GM19455 (cell line): ENCODE measurements at regions not wholly inside any gene's neighbourhood (a gene's known extent, or its start where the extent isn't known, plus 50 kb on each side); places are given as distances from the start of the nearest gene placed in this dataset.

Experiments used
- ATAC-seq: cut with Tn5 transposase; IDR thresholded peaks from one replicate; pipeline ENCODE4 v1.9.1; 2021; ENCODE audit not compliant: unreplicated experiment

DNA sequence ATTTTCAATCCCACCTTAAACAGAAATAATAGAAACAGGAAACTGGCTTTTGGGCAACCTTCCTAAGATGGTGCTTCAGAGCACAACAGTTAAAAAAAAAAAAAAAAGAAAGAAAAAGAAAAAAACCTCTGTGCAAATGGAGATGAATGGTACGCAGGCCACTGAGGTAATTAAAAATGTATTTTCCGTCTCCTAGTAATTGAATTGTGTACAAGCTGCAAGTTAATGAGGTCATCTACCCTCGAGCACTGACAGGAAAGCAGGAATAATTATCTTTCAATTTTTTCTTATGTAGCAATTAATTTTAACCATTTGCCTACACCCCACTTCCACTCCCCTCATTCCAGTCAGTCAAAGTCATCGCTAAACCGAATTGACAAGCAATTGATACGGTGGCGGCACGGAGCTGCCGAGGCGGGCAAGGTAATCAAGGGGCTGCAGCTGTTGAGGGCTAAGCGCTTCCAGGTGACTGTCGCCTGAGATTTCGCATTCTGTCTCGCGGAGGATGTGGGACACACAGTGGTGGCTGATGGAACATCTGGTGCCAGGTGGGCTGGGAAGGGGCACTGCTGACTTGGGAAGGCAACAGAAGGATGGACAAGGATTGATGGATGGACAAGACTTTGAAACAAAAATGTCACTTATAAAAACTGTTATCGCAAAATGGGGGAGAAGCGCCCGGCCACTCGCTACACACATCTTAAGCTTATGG, 109.4 kb downstream of the RCN1 start:
- ATAC-seq, result no peak

DNA sequence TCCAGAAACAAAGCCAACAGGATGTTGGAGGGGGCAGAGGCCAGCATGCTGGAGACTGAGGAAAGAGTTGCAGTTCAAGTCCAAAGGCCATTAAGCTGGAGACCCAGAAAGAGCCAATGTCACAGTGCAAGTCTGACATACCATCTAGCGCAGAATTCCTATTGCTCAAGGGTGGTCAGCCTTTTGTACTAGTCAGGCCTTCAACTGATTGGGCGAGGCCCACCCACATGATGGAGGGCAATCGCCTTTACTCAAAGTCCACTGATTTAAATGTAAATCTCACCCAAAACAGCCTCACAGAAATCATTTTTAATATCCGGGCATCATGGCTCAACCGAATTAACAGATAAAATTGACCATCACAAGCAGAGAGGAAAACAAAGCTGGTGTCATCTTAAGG, 113.9 kb downstream of the RCN1 start:
- no peak for ATAC-seq

DNA sequence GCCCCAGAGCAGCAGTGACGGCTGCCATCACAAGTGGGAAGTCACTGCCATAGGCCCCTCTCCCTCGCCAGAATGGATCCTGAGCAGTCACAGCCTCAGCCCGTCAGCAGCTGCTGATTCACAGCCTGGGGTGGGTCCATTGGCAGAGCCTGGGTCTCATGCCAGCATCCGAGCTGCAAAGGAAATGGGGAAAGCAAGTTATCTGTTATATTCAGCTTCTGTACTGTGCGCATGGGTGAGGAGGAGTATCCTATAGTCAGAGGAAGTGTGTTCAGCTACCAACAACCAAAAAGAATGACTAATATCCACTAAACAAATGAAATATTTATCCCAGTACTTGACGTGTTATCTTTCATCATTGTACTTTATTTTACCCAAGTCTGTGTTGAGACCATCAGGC, 119.7 kb downstream of the RCN1 start:
- ATAC-seq, result no peak

DNA sequence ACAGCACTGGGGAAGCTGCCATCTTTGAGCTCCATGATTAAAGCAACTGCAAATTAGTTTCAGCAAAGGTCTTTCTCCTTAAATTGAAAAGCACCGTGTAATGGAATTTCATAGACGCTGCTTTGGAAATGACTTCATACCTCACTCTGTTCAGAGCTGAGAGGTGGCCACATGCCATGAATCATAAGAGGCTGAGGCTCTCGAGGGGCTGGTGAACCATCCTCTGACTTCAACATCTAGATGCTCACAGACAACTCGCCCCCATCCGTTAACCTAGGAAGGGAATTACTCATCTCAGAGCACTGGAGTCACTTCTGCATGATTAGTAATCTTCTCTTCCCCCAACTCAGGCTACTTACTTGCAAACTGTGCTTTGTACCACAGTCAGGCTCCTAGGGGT, 122.3 kb downstream of the RCN1 start:
- ATAC-seq, result no peak

DNA sequence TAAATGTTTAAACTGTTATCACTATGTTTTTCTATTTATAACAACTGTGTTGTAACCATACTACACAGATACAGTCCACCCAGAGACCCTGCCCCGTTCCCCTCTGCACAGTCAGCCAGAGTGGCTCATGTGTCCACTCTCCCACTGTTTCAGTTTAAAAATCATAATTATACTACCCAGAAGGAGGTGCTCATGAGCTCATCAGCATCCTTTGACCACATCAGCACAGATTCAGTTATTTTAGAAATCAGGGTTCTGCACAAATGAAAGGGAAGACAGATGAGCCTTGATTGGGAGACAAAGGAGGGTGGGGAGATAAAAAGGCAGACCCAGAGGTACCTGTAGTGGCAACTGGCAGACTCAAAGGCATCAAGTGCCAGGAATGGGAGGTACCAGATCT, 124.3 kb downstream of the RCN1 start:
- ATAC-seq, result no peak

DNA sequence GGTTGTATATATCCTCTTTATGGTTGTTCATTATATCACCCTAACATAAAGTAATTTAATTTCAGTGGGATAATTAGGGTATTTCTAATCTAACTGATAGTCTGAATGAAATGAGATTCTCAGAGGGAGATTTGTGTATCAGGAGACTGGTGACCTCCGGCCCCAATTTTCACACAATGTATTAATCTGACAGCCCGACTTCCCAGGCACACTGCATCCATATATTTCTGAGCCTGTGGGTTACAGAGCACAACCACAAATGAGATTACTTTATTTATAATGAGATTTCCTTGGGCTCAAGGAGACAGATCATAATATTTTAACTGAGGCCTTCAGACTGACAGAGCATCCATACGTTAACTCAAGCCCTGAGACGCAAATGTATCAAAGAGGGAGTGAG, 125.9 kb downstream of the RCN1 start:
- ATAC-seq, result no peak

DNA sequence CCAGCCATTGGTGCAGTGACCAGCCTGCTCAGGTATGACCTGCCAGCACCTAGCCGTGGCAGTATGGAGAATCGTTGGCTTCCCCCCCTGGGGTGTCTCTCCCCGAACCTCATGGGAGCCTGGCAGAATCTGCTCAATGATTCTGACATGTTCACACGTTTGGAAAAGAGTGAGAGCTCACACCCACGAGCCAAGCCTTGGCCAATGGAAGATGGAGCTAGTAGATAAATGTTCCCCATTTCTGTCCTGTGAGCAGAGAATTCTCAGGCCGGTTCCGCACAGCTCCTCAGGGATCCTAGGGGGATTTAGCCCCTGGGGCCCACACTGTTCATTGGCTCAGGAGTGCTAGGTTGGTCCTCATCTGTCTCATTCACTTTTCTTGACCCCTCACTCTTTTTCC, 128.4 kb downstream of the RCN1 start:
- no peak for ATAC-seq

DNA sequence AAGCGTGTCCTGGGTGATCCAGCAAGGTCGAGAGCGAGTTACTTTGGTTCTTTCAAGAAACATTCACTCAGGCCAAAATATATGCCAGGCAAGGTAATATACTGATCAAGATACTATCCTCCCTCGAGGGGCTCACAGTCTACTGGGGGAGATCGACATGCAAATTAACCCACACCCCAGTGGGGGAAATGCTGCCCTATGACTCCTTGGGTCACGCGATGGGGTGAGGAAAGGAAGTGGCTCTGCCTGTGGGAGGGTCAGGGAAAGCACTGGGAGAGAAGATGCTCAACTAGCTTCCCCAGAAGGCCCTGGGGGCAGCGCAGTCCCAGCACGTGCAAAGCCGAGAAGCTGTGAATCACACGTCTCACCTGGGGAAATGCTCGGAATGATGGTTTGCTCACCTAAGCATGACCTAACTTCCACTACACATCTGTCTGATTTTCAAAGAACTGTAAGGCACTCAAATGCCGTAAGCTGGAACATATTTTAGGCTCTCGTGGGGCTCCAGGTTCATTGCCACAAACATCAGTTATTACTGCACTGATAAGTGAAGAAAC, 130.7 kb downstream of the RCN1 start:
- no peak for ATAC-seq

DNA sequence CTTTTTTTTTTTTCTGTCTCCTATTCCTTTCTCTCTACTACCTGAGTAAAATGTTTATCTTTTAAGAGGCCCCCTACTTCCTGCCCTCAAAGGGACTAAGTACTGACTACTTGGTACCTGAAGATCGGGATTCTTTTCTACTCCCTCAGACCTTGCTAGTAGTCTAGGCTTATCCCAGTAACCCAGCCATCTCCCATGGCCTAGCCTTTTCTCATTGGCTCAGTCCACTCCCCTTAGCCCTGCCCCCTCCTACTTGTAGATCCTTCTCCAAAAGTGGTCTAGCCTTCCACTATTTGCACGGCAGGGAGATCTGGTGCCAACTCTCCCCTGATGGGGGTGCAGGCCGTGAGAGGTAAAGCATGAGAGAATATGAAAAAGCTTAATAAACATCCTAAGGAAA, 133.7 kb downstream of the RCN1 start:
- ATAC-seq, result no peak

DNA sequence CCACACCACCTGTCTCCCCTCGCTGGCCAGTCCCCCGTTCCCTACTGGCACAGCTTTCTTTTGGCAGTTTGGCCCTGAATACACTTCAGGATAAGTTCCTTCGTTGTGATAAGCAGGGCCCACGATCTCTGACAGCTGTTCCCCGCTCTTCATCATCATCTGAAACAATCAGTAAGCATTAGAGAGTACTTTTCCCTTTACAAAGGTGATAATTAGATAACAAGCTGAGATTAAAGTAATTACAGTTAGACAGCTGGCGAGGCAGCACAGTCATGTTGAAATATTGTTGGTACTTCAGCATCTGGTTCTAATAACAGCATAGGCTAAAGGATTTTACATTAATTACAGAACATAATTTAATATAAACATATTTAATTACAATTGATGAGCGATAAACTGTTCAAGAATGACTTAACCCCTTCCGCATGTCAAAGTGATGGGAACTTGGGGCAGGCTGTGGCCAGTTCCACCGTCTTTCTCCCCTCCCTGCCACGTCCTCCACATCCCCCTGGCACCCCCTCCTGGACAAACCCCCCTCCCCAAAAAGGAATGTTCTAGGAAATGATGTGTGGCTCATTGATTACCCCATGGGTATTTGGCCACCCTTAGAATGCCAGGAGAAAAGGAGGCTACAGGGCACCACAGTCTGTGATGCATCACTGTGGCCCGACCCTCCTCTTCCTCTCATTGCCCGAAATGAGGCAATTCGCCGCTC, 134.9 kb downstream of the RCN1 start:
- no peak for ATAC-seq

DNA sequence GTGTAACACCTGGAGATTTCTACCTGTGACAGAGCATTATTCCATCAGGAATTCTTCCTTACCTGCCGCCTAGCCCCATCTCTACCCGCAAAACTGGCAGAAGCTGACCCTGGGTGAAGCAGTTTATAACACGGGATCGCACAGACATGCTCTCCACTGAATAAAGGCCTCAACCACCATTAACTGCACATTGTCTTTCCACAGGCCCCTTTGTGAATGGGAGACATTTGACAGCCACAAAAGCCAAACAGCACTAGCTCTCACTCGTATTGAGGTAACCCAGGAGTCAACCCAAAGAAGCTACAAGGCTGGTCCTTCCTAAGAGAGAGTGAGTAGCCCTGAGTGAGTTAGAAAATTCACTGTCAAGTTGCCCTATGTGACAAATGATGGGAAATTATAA, 135.6 kb downstream of the RCN1 start:
- ATAC-seq, result no peak

DNA sequence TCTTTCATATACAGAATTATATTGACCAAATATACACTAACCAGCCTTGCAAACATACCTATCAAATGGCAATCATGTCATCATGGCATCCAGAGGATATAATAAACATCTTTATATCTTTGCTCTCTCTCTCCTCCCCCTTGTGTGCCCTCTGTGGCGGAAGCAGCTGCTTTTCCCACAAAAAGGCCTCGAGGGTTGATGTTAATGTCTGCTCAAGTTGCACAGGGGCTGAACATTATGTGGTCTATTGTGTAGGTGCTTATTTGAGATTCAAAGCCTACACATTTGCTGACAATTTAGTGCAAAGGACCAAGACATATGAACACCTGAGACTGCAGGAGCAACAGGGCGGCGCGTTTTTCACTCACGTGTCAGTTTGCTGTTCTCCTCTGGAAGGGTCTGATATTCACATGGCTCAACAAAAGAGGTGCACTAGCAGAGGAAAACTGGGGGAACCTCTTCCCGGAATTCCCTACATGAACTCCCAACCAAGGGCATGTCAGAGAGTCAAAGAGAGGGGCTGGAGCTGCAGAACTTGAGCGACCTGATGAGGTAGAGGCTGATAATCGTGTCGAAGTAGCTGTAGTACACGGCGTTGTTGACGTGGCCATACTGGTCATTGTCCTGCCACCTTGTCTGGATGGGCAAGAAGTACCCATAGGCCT, 138.8 kb downstream of the RCN1 start:
- ATAC-seq, result no peak

DNA sequence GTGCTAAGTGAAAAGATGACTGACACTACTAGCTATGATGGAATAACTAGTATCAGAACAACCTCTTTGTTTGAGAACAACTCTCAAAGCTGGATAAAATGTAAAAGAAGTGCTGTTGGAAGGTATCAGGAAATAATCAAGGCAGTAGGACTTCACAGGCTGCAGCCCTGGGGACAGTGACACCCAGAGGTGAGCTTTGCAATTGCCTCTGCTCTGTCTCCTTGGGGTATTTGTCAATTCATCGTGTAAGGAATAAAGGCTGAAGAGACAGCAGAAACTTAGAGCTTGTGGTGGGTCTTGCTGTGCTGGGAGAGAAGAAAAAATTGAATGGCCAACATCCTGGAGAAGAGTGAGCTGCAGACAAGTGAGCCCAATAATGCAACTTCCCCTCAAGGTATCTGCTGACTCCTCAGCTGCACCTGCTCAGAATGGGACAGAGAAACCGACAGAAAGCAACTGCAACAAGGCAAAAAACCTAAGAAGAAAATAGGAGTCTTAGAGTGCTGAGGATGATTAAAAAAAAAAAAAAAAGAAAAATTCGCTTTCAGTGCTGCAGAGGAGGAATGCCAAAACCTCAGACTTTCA, 141.1 kb downstream of the RCN1 start:
- ATAC-seq, result no peak

DNA sequence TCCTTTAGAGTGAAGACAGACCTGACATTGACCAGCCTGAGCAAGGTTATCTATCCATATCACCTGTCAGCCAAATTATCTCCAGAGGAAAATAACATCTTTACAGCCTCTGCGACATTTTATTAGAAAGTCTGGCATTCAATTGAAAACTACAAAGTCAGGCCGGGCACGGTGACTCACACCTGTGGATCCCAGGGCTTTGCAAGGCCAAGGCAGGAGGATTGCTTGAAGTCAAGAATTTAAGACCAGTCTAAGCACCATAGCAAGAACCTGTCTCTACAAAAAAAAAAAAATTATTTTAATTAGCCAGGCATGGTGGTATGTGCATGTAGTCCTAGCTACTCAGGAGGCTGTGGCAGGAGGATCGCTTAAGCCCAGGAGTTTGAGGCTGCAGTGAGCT, 141.6 kb downstream of the RCN1 start:
- ATAC-seq, result no peak

DNA sequence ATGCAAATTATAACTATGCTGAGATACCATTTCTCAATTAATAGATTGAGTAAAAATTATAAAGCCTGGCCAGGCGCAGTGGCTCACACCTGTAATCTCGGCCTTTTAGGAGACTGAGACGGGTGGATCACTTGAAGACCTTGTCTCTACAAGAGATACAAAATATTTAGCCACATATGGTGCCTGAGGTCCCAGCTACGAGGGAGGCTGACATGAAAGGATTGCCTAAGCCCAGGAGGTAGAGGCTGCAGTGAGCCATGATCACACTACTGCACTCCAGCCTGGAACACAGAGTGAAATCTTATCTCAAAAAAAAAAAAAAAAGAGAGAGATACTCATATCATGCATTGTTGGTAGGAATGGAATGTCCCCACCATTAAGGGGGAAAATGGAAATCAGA, 142.4 kb downstream of the RCN1 start:
- ATAC-seq, result no peak

DNA sequence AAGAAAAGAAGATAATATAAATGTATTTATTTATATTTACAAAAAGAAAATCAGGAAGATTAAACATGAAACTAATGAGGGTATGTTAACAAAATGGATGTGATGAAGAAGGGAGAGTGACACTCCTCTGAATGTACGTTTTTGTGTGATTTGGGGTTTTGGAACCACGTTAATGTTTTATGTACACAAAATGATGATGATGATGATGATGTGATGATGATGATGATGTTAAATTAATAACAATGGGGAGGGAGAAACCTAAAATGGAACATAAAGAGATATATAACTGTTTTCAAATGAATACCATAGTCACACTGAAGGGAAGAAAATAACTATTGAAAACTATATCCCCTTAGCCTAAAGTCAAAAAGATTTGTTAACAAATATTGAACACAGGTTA, 143.1 kb downstream of the RCN1 start:
- no peak for ATAC-seq

DNA sequence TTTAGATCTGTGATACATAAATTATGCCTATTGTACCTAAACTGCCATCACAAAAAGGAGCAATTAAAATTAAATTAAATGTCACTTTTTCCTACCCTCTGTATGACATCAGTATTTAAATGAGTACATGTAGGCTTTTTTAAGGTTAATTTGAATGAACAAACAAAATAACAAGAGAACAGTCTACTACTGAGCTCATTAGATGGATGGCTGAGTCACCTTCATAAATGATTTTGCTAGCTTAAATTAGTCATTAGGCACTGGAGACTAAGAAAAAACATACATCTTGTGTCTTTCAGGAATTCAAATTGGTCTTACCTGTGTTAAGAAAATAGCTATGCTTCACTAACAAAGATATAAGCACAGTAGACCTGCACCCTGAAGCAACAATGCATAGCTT, 153.6 kb downstream of the RCN1 start:
- ATAC-seq, result no peak

DNA sequence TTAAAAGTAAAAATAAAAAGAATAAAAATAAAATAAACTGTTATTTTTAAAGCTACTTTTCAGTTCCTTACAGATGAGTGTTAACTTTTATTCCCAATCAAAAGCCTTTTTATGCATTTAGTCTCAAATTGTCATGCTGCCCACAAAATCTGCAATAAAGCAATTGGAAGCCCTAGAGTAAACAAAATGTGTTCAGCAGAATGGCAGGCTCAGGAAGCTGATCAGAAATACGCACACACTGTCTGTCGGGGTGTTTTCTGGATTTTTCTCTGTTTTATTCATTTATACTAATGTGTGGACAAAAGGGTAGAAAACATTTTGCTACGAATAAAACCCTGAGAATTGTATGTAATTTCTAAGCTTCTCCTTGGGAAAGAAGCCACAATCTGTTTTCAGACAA, 162.8 kb downstream of the RCN1 start:
- ATAC-seq, result no peak

DNA sequence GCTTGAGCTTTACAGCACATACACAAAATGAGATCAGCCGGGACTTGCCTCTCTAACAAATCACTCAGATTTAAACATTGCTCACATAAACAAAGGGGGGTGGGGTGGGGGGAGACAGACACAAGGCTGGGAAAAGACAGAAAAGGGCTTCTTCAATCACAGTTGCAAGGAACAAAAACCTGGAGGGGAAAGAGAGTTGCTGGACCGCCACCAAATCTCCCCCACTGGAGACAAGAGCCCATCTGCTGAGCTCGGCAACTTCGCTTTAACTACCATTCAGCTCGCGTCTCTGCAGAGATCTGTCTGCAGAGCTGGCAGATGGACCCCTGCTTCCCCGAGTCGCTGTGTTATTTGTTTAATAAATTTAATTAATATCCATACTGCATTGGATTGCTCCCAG, 165.0 kb downstream of the RCN1 start:
- ATAC-seq, result no peak

DNA sequence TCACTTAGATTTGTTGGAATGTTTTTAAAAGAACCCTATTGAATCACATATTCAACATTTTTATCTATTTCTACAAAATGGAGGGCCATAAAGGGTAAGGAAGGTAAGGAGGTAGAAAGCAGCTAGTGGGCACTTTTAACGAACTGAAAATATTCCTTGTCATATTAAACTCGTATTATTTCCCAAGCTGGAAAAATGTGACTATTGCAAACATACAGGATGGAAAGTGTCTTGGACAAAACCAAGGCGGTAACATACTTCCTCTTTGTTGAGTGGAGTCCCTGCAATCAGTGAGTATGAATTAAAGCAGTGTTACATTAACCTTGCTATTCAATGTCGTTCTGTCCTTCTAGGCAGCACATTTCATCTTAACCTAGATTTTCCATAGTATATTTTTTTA, 165.6 kb downstream of the RCN1 start:
- no peak for ATAC-seq

DNA sequence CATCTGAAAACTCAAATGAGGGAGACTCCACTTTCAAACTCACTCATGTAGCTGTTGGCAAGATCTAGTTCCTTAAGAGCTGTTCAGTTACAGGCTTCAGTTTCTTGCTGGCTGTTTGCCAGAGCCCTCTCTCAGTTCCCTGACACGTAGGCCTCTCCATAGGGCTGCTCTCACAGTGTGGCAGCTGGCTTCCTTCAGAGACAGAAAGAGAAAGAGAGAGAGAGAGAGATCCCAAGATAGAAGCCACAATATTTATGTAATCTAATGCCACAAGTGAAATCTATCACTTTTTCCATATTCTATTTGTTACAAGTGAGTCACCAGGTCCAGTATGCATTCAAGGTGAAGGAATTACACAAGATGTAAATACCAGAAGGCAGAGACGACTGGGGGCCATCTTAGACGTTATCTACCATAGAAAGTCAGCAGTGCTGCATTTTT, 168.8 kb downstream of the RCN1 start:
- ATAC-seq, result peak; percentile 95

DNA sequence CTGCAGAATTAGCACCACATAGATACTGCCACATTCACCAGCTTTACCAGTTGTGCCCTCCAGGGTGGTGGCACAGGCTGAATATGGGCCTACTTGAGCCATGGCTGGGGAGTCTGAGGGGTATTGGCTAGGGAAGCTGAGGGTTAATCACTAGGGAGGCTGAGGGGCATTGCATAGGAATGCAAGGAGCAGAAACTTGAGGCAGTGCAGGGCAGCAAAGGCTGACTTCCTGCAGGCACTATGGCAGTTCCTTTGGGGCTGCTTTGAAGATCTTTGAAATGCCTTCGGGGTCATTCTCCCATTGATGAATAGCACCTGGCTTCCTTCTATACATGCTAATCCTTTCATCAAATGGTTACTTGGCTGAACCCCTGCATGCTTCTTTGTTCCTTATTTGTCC, 171.5 kb downstream of the RCN1 start:
- ATAC-seq, result no peak
